ENCODE measurements at regions not wholly inside any gene's neighbourhood (a gene's known extent, or its start where the extent isn't known, plus 50 kb on each side); places are given as distances from the start of the nearest gene placed in this dataset.

- no peak for TF ChIP-seq CTCF (IDR thresholded peaks at IDR 0.05)
- no peak for TF ChIP-seq POLR2A (IDR thresholded peaks at IDR 0.05)
Measured at GRCh38 chr5:77569409-77569808, 69.1 kb downstream of the OTP start.

Data from upper lobe of left lung (tissue), 4 donors.